NCI-H1092 (cell line): ENCODE measurements at regions not wholly inside any gene's neighbourhood (a gene's known extent, or its start where the extent isn't known, plus 50 kb on each side); places are given as distances from the start of the nearest gene placed in this dataset.

Experiments used
- DNase-seq: peaks from one replicate; lab custom pipeline; 2025; lab: John Stamatoyannopoulos, UW

- DNase-seq = no peak
Observed at GRCh38 chr22:27540656-27541396, 260.7 kb downstream of the MN1 start.

- DNase-seq = no peak
Observed at GRCh38 chr22:27541836-27542235, 259.7 kb downstream of the MN1 start.

GRCh38 chr22:27542602-27543001 lies 259.0 kb downstream of the MN1 start:
- DNase-seq = peak; percentile 16

GRCh38 chr22:27543460-27543859 lies 258.1 kb downstream of the MN1 start:
- DNase-seq = no peak

GRCh38 chr22:27545085-27545484 lies 256.5 kb downstream of the MN1 start:
- no peak for DNase-seq

GRCh38 chr22:27546157-27546935 lies 255.2 kb downstream of the MN1 start:
- DNase-seq = no peak

- DNase-seq = no peak
Observed at GRCh38 chr22:27551402-27551801, 250.2 kb downstream of the MN1 start.

- DNase-seq = no peak
Observed at GRCh38 chr22:27552176-27552575, 249.4 kb downstream of the MN1 start.

- no peak for DNase-seq
Observed at GRCh38 chr22:27552863-27553262, 248.7 kb downstream of the MN1 start.

GRCh38 chr22:27554106-27554811 lies 247.3 kb downstream of the MN1 start:
- no peak for DNase-seq

GRCh38 chr22:27554841-27555456 lies 246.6 kb downstream of the MN1 start:
- DNase-seq = no peak

- DNase-seq = no peak
Observed at GRCh38 chr22:27556371-27556770, 245.2 kb downstream of the MN1 start.

GRCh38 chr22:27557286-27558008 lies 244.1 kb downstream of the MN1 start:
- no peak for DNase-seq

GRCh38 chr22:27558658-27559371 lies 242.7 kb downstream of the MN1 start:
- DNase-seq = no peak

- DNase-seq = no peak
Observed at GRCh38 chr22:27560781-27561180, 240.8 kb downstream of the MN1 start.

- no peak for DNase-seq
Observed at GRCh38 chr22:27561286-27561904, 240.2 kb downstream of the MN1 start.

GRCh38 chr22:27564806-27565205 lies 236.8 kb downstream of the MN1 start:
- DNase-seq = no peak

- DNase-seq = no peak
Observed at GRCh38 chr22:27566602-27567001, 235.0 kb downstream of the MN1 start.

GRCh38 chr22:27568265-27568664 lies 233.3 kb downstream of the MN1 start:
- DNase-seq = no peak

- no peak for DNase-seq
Observed at GRCh38 chr22:27571463-27572277, 229.9 kb downstream of the MN1 start.
